ENCODE measurements at regions not wholly inside any gene's neighbourhood (a gene's known extent, or its start where the extent isn't known, plus 50 kb on each side); places are given as distances from the start of the nearest gene placed in this dataset.

DNA sequence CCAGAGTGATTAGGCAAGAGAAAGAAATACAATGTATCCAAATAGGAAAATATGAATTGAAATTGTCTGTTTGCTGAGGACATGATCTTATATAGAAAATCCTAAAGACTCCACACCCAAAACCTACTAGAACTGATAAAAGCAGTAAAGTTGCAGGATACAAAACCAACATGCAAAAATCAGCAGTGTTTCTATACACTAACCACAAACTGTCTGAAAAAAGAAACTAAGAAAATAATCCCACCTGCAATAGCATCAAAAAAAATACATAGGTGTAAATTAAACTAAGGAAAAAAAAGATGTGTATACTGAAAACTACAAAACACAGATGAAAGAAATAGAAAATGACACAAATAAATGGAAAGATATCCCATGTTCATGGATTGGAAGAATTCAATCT is 203.6 kb upstream of the SETMAR start:
- TF ChIP-seq, protein P1, sequence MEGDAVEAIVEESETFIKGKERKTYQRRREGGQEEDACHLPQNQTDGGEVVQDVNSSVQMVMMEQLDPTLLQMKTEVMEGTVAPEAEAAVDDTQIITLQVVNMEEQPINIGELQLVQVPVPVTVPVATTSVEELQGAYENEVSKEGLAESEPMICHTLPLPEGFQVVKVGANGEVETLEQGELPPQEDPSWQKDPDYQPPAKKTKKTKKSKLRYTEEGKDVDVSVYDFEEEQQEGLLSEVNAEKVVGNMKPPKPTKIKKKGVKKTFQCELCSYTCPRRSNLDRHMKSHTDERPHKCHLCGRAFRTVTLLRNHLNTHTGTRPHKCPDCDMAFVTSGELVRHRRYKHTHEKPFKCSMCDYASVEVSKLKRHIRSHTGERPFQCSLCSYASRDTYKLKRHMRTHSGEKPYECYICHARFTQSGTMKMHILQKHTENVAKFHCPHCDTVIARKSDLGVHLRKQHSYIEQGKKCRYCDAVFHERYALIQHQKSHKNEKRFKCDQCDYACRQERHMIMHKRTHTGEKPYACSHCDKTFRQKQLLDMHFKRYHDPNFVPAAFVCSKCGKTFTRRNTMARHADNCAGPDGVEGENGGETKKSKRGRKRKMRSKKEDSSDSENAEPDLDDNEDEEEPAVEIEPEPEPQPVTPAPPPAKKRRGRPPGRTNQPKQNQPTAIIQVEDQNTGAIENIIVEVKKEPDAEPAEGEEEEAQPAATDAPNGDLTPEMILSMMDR (IDR thresholded peaks at IDR 0.05) = no peak
- H3K27ac Mint-ChIP-seq (ENCODE audit: unreplicated experiment) = no peak overlapping the region
- no peaks in the 10 kb centered on the region for H3K36me3 Mint-ChIP-seq (ENCODE audit: unreplicated experiment)
- no peak for DNase-seq (ENCODE audit: extremely low spot score, unreplicated experiment)
- H3K4me1 Mint-ChIP-seq (ENCODE audit: unreplicated experiment) = no peaks in the 10 kb centered on the region
- H3K9me3 Mint-ChIP-seq (ENCODE audit: unreplicated experiment) = no peaks in the 10 kb centered on the region
- H3K4me3 Mint-ChIP-seq (ENCODE audit: unreplicated experiment) = no peak overlapping the region
- H3K27me3 Mint-ChIP-seq (ENCODE audit: unreplicated experiment) = no peaks in the 10 kb centered on the region

DNA sequence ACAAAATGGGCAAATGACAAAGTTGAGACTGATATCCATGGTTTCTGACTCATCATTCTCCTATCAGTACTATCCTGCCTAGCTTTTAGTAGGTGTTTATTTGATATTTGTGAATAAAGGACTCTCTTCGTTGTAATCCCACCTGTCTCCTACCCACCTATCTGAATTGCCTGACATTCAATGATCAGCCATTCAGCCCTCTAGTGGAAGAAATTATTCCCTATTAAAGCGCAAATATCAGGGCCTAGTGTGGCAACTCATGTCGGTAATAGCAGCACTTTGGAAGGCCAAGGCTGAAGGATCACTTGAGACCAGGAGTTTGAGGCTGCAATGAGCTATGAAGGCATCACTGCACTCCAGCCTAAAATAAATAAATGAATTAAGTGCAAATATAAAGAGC is 195.7 kb upstream of the SETMAR start:
- Mint-ChIP-seq H3K27me3 (ENCODE audit: unreplicated experiment) (no peaks in the 10 kb centered on the region), H3K4me3 (ENCODE audit: unreplicated experiment) (no peak overlapping the region), H3K9me3 (ENCODE audit: unreplicated experiment) (no peaks in the 10 kb centered on the region), H3K36me3 (ENCODE audit: unreplicated experiment) (no peaks in the 10 kb centered on the region), H3K4me1 (ENCODE audit: unreplicated experiment) (no peaks in the 10 kb centered on the region), H3K27ac (ENCODE audit: unreplicated experiment) (no peak overlapping the region)
- TF ChIP-seq, protein P1 (IDR thresholded peaks at IDR 0.05) = no peak
- no peak for DNase-seq (ENCODE audit: extremely low spot score, unreplicated experiment)

DNA sequence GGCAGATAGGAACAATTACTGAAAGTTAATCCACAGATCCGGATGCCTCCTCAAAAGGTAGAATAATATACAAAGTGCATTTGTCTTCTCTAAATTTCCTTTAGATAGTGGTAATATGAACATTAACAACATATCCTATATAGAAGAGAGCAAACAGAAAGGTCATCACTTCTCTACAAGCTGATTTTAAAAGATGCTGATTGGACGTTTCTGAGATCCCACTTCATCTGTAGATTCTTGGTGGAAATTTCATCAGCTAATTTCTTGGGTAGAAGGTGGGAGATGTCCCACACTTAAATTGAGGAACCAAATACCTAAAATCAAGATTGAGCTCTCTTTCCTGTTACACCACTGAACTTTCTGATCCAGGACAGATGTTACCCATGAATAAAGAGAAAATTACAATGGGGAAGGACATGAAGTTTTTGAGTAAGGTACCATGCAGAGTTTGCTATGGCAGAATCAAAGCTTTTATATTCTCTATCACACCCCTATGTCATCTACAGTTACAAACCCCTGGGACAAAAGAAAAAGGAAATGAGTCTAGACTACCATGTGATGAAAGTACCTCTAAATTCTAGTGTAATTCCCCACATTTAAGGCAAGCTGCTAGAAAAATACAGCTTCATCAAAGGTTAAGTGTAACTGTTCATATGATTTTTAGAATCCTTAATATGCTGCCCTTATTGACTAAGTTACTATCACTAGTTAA is 189.2 kb upstream of the SETMAR start:
- H3K4me3 Mint-ChIP-seq (ENCODE audit: unreplicated experiment) = no peak overlapping the region
- H3K4me1 Mint-ChIP-seq (ENCODE audit: unreplicated experiment) = no peaks in the 10 kb centered on the region
- TF ChIP-seq, protein P1 (IDR thresholded peaks at IDR 0.05) = no peak
- DNase-seq (ENCODE audit: extremely low spot score, unreplicated experiment) = no peak
- no peaks in the 10 kb centered on the region for H3K27me3 Mint-ChIP-seq (ENCODE audit: unreplicated experiment)
- no peaks in the 10 kb centered on the region for H3K36me3 Mint-ChIP-seq (ENCODE audit: unreplicated experiment)
- no peaks in the 10 kb centered on the region for H3K9me3 Mint-ChIP-seq (ENCODE audit: unreplicated experiment)
- no peak overlapping the region for H3K27ac Mint-ChIP-seq (ENCODE audit: unreplicated experiment)

DNA sequence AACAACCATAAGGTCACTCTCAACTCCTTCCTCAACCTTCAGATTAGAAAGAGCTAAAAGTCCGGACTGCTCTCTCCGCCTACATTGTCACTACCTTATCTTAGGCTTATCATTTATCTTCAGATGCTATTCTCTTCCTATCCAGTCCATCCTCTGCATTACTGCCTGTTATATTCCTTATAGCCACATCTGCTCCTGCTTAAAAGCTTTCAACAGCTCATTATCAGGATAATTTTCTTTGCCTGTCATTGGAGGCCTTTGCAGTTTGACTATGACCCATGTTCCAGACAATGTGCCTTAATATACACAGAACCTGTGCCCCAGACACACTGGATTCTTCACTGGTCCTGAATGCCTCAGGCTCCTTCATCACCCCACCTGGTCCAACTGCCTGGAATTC is 184.1 kb upstream of the SETMAR start:
- DNase-seq (ENCODE audit: extremely low spot score, unreplicated experiment) = no peak
- H3K9me3 Mint-ChIP-seq (ENCODE audit: unreplicated experiment) = no peaks in the 10 kb centered on the region
- no peaks in the 10 kb centered on the region for H3K4me1 Mint-ChIP-seq (ENCODE audit: unreplicated experiment)
- no peak overlapping the region for H3K4me3 Mint-ChIP-seq (ENCODE audit: unreplicated experiment)
- no peaks in the 10 kb centered on the region for H3K36me3 Mint-ChIP-seq (ENCODE audit: unreplicated experiment)
- no peak overlapping the region for H3K27ac Mint-ChIP-seq (ENCODE audit: unreplicated experiment)
- TF ChIP-seq, protein P1 (IDR thresholded peaks at IDR 0.05) = no peak
- H3K27me3 Mint-ChIP-seq (ENCODE audit: unreplicated experiment) = no peaks in the 10 kb centered on the region

DNA sequence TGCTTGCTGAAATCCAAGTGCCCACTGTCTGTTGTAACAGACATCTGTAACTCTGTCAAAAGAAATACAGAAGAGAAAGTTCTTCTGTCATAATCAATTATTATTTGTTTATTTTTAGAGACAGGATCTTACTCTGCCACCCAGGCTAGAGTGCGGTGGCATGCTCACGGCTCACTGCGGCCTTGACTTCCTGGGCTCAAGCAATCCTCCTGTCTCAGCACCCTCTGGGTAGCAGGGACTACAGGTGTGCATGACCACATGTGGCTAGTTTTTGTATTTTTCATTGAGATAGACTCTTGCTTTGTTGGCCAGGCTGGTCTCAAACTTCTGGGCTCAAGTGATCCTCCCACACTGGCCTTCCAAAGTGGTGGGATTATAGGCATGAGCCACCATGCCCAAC is 177.6 kb upstream of the SETMAR start:
- no peak for DNase-seq (ENCODE audit: extremely low spot score, unreplicated experiment)
- Mint-ChIP-seq H3K27ac (ENCODE audit: unreplicated experiment) (no peak overlapping the region), H3K36me3 (ENCODE audit: unreplicated experiment) (no peaks in the 10 kb centered on the region), H3K9me3 (ENCODE audit: unreplicated experiment) (peaks cover 9% of the 10 kb centered on the region), H3K4me3 (ENCODE audit: unreplicated experiment) (no peak overlapping the region), H3K4me1 (ENCODE audit: unreplicated experiment) (no peaks in the 10 kb centered on the region), H3K27me3 (ENCODE audit: unreplicated experiment) (no peaks in the 10 kb centered on the region)
- TF ChIP-seq, protein P1 (IDR thresholded peaks at IDR 0.05) = no peak
